Stromal cell of bone marrow (primary cell): ENCODE measurements at regions not wholly inside any gene's neighbourhood (a gene's known extent, or its start where the extent isn't known, plus 50 kb on each side); places are given as distances from the start of the nearest gene placed in this dataset.
A peak's percentile ranks its signal among the peaks of the same experiment; 100 is the strongest.
"Not testable (repeated sequence)": the region's sequence is repeated elsewhere in the genome, so short reads cannot be mapped to it uniquely, and the experiment has no call there.

ENCODE experiments used
- DNase-seq: peaks from one replicate; pipeline ENCODE4 v3.0.0-alpha.2; 2012; ENCODE audit warnings: low read depth

DNA sequence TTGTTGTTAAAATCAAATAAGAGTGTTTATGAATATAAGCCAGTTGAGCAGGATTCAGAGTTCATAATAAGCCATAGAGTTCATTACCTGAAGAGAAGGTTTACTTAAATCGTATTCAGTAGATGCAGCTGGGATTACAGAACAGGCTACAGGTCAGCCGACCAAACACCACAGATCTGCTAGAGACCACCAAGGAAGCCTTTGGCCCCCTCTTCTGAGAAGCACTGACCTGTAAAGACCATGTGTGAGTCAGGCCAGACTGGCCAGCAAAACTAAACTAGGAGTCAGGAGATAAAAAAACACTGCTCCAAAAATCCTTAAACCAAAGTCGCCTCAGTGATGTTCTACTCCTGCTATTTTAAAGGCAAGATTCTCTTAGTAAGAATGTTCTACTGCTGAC is 1125.5 kb downstream of the FAT4 start:
- DNase-seq = no peak

GRCh38 chr4:126441173-126442035 is 1126.6 kb downstream of the FAT4 start:
- peak; percentile 6 for DNase-seq

DNA sequence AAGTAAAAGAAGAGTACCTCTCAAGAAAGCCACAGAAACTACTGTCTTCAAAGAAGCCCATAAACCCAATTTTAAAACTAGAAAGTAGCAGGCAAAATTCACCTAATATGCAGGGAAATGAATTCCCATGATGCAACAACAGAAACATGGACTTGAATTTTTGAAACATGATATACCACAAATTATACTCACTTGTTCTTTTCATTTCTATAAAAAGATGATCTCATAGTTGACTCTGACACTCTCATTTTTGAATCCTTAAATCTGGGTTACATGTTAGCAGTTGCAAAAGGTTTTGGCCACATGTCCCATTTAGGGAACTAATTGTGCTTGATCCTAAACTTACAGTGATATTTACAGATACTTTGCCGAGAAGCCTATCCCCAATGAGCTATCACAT is 1130.8 kb downstream of the FAT4 start:
- DNase-seq = peak; percentile 11

DNA sequence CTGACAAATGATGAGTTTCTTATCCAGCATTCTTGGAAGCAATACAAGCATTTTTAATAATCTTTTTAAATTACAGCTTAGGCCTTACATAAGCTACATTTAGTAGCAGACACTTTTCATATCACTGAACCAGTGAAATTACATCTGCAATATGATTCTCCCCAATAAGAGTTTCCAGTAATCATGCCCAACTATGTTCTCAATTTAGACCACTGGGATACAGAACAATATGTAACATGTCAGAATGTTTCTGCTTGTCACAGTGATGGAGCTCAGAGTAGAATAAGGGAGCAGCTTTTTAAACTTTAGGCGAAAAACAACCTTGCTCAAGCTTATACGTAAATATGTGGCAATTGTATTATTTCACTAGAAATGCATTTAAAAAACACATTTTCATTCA is 1132.2 kb downstream of the FAT4 start:
- no peak for DNase-seq

DNA sequence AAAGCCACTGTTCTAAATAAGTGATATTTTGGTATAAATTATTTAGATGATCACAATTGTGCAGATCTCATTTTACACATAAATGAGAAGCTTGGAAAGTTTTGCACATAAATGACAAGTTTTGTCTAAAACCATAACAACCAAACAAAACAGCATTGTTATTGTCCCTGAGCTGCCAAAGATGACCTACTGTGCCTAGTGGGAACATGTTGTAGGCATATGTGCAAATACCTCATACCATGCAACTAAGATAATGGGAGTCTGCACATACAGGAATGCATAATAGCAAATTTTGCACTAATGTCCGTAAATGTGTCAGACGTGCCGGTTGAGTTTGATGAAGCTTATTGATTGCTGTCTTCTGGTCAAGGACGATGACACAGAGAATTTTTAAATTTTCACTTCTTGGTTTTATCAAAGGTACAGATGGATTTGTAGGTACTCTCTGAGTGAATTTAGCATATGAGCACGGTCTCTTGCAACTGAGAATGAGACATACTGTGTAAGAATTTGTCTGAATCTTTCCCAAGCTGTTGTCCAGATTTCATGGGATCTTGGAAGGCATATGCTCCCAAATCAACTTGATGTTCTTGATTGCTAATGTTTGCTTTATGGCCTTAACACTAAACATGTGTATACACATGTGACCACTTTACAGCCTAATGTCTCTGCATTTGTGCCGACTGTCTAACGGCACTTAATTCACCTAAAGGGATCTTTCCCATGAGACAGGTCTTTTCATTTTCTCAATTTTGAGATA is 1133.5 kb downstream of the FAT4 start:
- DNase-seq = no peak

- DNase-seq = peak; percentile 58
Measured at GRCh38 chr4:126451237-126451873, 1136.6 kb downstream of the FAT4 start.

GRCh38 chr4:126455865-126456264 is 1141.1 kb downstream of the FAT4 start:
- DNase-seq = no peak

- DNase-seq = no peak
Measured at GRCh38 chr4:126458993-126459392, 1144.2 kb downstream of the FAT4 start.

DNA sequence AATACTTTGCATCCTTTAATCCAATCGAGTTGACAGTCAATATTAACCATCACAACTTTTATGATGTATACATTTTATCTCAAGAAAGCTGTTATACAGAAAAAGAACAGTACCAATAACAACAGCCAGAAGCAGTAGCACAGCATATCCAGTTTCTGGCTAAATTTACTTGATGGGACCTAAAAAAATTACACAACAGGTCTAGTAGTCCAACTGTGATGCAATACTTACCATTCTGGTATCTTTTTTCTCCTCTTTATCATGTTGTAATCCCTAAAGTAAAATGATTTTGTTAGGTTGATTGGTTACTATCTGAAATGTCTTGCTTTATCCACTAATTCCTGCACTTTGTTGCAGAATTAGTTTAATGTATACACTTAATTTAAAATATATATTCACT is 1150.6 kb downstream of the FAT4 start:
- DNase-seq = no peak

- DNase-seq = no peak
Measured at GRCh38 chr4:126466848-126467247, 1152.1 kb downstream of the FAT4 start.

DNA sequence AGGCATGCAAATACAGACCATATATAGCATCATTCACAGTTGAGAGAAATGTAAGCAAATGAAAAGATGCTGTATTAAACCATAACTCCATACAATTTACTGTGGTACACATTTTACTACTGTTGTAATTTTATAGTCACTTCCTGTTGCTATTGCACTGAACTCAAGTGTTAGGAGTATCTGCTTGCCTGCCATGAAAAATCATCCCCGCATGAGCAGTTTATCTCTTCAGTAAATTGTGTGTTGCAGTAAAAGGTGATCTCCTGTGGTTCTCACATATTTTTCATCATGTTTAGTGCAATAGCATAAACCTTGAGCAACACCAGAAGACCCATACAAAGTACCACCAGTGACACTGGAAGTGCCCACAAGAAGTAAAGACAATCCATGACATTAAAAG is 1153.4 kb downstream of the FAT4 start:
- DNase-seq = no peak

- no peak for DNase-seq
Measured at GRCh38 chr4:126470862-126471261, 1156.1 kb downstream of the FAT4 start.

DNA sequence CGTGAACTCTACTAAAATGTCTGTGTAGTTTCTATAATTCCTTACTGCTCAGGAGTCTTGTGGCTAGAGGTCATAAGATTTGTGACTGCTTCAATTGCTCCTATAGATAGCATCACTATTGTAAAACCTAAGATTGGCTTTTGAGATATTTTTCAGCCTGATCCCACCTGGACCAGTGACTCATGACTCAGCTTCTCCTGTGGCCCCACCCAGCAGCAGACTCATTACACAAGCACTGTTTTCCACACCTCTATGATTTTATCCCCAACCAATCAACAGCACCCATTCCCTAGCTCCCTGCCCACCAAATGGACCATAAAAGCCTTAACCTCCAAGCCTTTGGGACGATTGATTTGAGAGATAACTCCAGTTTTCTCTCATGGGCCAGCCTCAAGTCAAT is 1157.0 kb upstream of the INTU start:
- no peak for DNase-seq

DNA sequence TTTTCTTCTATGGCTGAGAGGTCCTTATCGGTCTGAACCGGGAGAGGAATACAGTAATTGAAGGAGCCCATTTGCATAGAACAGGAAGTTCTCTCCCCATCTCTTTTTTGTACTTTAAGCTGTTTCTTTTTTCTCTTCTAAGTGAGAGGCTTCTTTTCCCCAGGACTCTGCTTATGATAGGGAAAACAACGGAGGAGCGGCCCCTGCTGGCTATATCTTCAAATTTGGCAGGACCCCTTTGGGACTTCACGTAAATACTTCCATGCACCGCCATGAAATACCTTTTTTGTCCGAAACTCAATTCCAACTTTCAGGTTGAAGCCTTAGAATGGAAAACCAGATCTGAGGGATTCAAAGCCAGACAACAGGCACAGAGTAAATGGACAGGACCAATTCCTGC is 1153.0 kb upstream of the INTU start:
- DNase-seq = no peak

DNA sequence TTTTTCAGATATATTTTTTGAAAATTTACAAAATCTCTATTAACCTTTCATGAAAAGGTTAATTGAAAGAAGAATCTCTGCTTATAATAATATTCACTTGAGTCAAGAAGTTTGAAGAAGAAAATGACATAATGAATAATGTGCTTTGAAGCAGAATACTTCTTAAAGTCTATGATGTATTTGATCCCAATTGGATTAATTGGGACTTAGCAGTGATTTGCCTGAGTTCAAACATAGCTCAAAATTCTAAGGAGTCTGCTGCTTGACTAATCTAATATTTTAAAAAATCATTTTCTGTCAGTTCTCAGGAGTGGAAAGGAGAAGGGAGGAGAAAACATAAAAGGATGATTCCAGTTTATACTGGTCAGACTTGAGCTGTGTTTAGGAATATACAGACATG is 1150.4 kb upstream of the INTU start:
- DNase-seq = no peak

- DNase-seq = no peak
Measured at GRCh38 chr4:126486377-126486776, 1146.4 kb upstream of the INTU start.

DNA sequence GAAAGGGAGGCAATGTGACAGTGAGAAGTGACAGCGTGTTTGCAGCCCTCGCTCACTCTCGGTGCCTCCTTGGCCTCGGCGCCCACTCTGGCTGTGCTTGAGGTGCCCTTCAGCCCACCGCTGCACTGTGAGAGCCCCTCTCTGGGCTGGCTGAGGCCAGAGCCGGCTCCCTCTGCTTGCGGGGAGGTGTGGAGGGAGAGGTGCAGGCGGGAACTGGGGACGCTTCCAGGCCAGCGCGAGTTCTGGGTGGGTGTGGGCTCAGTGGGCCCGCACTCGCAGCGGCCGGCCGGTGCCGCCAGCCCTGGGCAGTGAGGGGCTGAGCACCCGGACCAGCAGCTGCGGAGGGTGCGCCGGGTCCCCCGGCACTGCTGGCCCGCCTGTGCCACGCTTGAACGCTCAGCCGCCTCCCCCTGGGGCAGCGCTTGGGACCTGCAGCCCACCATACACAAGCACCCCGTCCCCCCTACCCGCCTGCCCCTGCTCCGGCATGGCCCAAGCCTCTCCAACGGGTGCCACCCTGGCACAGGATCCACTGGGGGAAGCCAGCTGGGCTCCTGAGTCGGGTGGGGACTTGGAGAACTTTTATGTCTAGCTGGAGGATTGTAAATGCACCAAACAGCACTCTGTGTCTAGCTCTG is 1142.8 kb upstream of the INTU start:
- no peak for DNase-seq

- DNase-seq = no peak
Measured at GRCh38 chr4:126495163-126495752, 1137.5 kb upstream of the INTU start.

DNA sequence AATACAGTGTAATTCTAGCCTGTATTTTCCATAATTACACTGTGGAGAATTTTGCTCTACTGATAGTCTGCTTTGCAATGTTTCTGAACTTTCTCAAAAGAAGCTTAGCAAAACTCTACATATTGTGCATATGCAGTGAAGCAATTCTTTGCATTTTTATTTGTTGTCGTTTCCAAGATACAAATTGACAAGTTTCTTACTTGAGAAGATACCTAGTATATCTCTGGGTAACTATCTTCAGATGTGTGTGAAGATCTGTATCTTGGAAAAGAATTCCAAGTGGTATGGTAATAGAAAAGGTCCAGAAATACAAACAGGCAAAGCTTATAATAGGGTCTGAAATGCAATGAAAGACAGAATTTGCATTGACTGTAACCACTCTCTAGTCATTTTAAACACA is 1119.8 kb upstream of the INTU start:
- no peak for DNase-seq

GRCh38 chr4:126513596-126513995 is 1119.2 kb upstream of the INTU start:
- DNase-seq = no peak

DNA sequence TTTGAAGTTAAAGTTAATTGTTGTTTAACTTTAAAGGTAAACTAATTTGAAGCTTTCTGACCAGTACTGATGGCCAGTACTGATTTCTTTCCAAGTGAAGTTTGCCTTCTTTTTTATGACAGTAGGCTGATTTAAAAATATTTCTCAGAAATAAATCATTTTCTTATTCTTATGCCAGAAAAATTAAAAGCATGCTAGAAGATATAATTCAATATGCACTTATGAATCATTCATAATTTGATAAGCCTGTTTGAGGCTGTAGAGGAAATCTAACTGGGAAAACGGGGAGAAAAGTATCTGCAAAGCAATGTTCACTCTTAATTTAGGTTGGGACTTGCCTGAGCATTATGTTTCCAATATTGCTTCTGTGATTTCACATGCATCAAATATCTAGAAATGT is 1112.0 kb upstream of the INTU start:
- no peak for DNase-seq

GRCh38 chr4:126525400-126525799 is 1107.4 kb upstream of the INTU start:
- not testable (repeated sequence) for DNase-seq
